K562 (cell line): ENCODE measurements at regions not wholly inside any gene's neighbourhood (a gene's known extent, or its start where the extent isn't known, plus 50 kb on each side); places are given as distances from the start of the nearest gene placed in this dataset.
"Not testable (repeated sequence)": the region's sequence is repeated elsewhere in the genome, so short reads cannot be mapped to it uniquely, and the experiment has no call there.

ENCODE experiments used
- ATAC-seq: fragments of 200-7000 bp; cut with Tn5 transposase; 3 replicates; pipeline ENCODE4 v1.9.1; 2020; ENCODE audit warnings: moderate library complexity
- BruUV-seq: library from RNA; stranded (reverse); fragments of 400-500 nt; replicated peaks from 2 replicates; lab custom pipeline; 2021; lab: Mats Ljungman, UMichigan
- CTCF ChIA-PET: fragments of 300-600 bp; formaldehyde crosslinking; extraction: SDS; loops from one replicate; lab custom pipeline; 2021; ENCODE audit warnings: low intra/inter-chr PET ratio; lab: Yijun Ruan, JAX
- POLR2A ChIA-PET: fragments of 300-600, 350-650 bp; sonication (Branson Sonifier 250); formaldehyde crosslinking; extraction: SDS; loops from one replicate; lab custom pipeline; 2021; ENCODE audit warnings: antibody characterized with exemption, inconsistent platforms; lab: Yijun Ruan, JAX
- DNase-seq, 4 experiments: peaks; one replicate each; pipeline versions ENCODE4 v3.0.0 to v3.0.0-alpha.2; 2011 to 2018; ENCODE audit warnings: low spot score in 3 of 4, mixed read lengths in 3 of 4; ENCODE audit errors: extremely low read depth in 1 of 4
- FAIRE-seq: peaks from 2 replicates; lab custom pipeline; 2011; peaks lifted over from hg19 to GRCh38; lab: Jason Lieb, UNC
- H2AFZ ChIP-seq: 2 replicates; pipeline ENCODE4 v1.6.0; 2011; ENCODE audit warnings: low read depth, low read length, control low read depth, inconsistent platforms
- H3K27ac ChIP-seq: fragments of 200-600 bp; 3 replicates; pipeline ENCODE4 v1.8.0; 2011; ENCODE audit warnings: low read depth, mild to moderate bottlenecking, control low read depth, inconsistent platforms, low read length, moderate library complexity, mixed read lengths; ENCODE audit errors: extremely low read depth
- H3K27me3 ChIP-seq, 2 experiments: fragments of 300-600 bp in 1 of 2; 2 replicates in 1 of 2; 3 replicates in 1 of 2; pipeline versions ENCODE4 v1.6.0 to v1.8.0; 2011; ENCODE audit warnings: inconsistent platforms in 2 of 2, low read length in 2 of 2, mild to moderate bottlenecking in 1 of 2, mixed read lengths in 1 of 2, moderate library complexity in 1 of 2; ENCODE audit not compliant: control insufficient read depth in 2 of 2, insufficient read depth in 2 of 2
- H3K36me3 ChIP-seq: fragments of 300-600 bp; 3 replicates; pipeline ENCODE4 v1.8.0; 2011; ENCODE audit warnings: mild to moderate bottlenecking, low read length, inconsistent platforms; ENCODE audit not compliant: control insufficient read depth, insufficient read depth
- H3K4me1 ChIP-seq, 2 experiments: fragments of 200-600 bp in 1 of 2; replicated peaks in 1 of 2; 2 replicates in 1 of 2; 3 replicates in 1 of 2; pipeline versions ENCODE4 v1.5.1 to v1.8.0; 2011; ENCODE audit warnings: inconsistent platforms in 2 of 2, low read length in 2 of 2, mild to moderate bottlenecking in 1 of 2, mixed read lengths in 1 of 2, moderate library complexity in 1 of 2; ENCODE audit not compliant: control insufficient read depth in 2 of 2, insufficient read depth in 2 of 2
- H3K4me2 ChIP-seq: 2 replicates; pipeline ENCODE4 v1.6.1; 2011; ENCODE audit warnings: low read length, control low read depth, inconsistent platforms, mixed read lengths; ENCODE audit not compliant: insufficient read depth
- H3K4me3 ChIP-seq: fragments of 200-600 bp; sonication (generic), shearing (Covaris generic); 2 replicates; pipeline ENCODE4 v1.5.1; 2016; ENCODE audit warnings: control low read depth, inconsistent platforms
- H3K79me2 ChIP-seq: fragments of 200-600 bp; 3 replicates; pipeline ENCODE4 v1.8.0; 2011; ENCODE audit warnings: low read length, inconsistent platforms; ENCODE audit not compliant: control insufficient read depth, insufficient read depth
- H3K9ac ChIP-seq, 2 experiments: 2 replicates each; pipeline versions ENCODE4 v1.6.0 to v1.6.1; 2011; ENCODE audit warnings: low read depth in 2 of 2, low read length in 2 of 2, control low read depth in 1 of 2, inconsistent platforms in 1 of 2, mild to moderate bottlenecking in 1 of 2, mixed read lengths in 1 of 2; ENCODE audit not compliant: insufficient read depth in 1 of 2
- H3K9me1 ChIP-seq: one replicate; pipeline ENCODE4 v1.6.0; 2011; ENCODE audit warnings: inconsistent platforms, mild to moderate bottlenecking, low read length, moderate library complexity; ENCODE audit not compliant: control insufficient read depth, insufficient read depth
- H3K9me3 ChIP-seq: replicated peaks from 2 replicates; pipeline ENCODE4 v1.5.1; 2011; ENCODE audit warnings: low read depth, low read length, inconsistent platforms; ENCODE audit not compliant: control insufficient read depth, insufficient read depth
- H4K20me1 ChIP-seq: replicated peaks from 2 replicates; pipeline ENCODE4 v1.6.1; 2011; ENCODE audit warnings: low read length, inconsistent platforms, mixed read lengths; ENCODE audit not compliant: control insufficient read depth, insufficient read depth
- MCM2 ChIP-seq: fragments of 450-650 bp; IDR thresholded peaks from 2 replicates; pipeline ENCODE4 v1.6.1; 2017; ENCODE audit warnings: low read depth, mild to moderate bottlenecking
- SUPT5H ChIP-seq: fragments of 450-650 bp; IDR thresholded peaks from 2 replicates; pipeline ENCODE4 v1.6.1; 2016
- ZBTB12 ChIP-seq: fragments of 250-450 bp; sonication (Bioruptor Pico); IDR thresholded peaks from 2 replicates; pipeline ENCODE4 v1.4.0; 2020
- ZNF165 ChIP-seq: fragments of 250-450 bp; sonication (Bioruptor Pico); IDR thresholded peaks from 2 replicates; pipeline ENCODE4 v1.4.0; 2020; ENCODE audit warnings: borderline replicate concordance
- WGBS: fragments of 100-300 bp; shearing (Covaris generic); methylation state at CpG from one replicate; pipeline ENCODE4 v1.1.6; 2016; ENCODE audit warnings: low coverage, mixed read lengths; ENCODE audit not compliant: insufficient coverage; ENCODE audit errors: missing lambda C conversion rate; 5-methylcytosine and 5-hydroxymethylcytosine counted together
- in situ Hi-C: fragments of 300-500 bp; cut with MboI; formaldehyde crosslinking; loops from 4 replicates; pipeline ENCODE4 v1.15.0; 2018; ENCODE audit warnings: inconsistent platforms, mixed read lengths
- intact Hi-C: fragments of 100-400 bp; cut with micrococcal nuclease; formaldehyde crosslinking; loops from 2 replicates; pipeline ENCODE4 v1.14.2; 2022
- TF ChIP-seq, protein P1 (sequence below), 2 experiments: fragments of 450-650 bp in 1 of 2; sonication (generic) in 1 of 2; formaldehyde crosslinking; conservative IDR thresholded peaks; 2 replicates each; pipeline versions ENCODE4 v1.4.0 to v1.8.1; 2020 to 2022; ENCODE audit warnings: mild to moderate bottlenecking in 1 of 2, missing genetic modification reagents in 1 of 2
- TF ChIP-seq, protein P2 (sequence below): fragments of 250-450 bp; sonication (Bioruptor Pico); IDR thresholded peaks from 2 replicates; pipeline ENCODE4 v1.5.0; 2021

- no peak for DNase-seq
- TF ChIP-seq ZBTB12 = no peak
- no peak for TF ChIP-seq MCM2
- TF ChIP-seq, protein P1, sequence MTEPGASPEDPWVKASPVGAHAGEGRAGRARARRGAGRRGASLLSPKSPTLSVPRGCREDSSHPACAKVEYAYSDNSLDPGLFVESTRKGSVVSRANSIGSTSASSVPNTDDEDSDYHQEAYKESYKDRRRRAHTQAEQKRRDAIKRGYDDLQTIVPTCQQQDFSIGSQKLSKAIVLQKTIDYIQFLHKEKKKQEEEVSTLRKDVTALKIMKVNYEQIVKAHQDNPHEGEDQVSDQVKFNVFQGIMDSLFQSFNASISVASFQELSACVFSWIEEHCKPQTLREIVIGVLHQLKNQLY (CRISPR knock-in tag; conservative IDR thresholded peaks at IDR 0.05) = no peak
- TF ChIP-seq, protein P2, sequence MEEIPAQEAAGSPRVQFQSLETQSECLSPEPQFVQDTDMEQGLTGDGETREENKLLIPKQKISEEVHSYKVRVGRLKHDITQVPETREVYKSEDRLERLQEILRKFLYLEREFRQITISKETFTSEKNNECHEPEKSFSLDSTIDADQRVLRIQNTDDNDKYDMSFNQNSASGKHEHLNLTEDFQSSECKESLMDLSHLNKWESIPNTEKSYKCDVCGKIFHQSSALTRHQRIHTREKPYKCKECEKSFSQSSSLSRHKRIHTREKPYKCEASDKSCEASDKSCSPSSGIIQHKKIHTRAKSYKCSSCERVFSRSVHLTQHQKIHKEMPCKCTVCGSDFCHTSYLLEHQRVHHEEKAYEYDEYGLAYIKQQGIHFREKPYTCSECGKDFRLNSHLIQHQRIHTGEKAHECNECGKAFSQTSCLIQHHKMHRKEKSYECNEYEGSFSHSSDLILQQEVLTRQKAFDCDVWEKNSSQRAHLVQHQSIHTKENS (CRISPR knock-in tag) = no peak
- no peak for TF ChIP-seq SUPT5H
- TF ChIP-seq ZNF165 (CRISPR knock-in tag) = no peak
- TF ChIP-seq, all 486 proteins: peak for 0
- Histone ChIP-seq H3K4me3 (no peak overlapping the region), H3K79me2 (no peaks in the 10 kb centered on the region), H3K27me3 (no peaks in the 10 kb centered on the region), H3K9ac (no peak overlapping the region), H3K4me1 (no peaks in the 10 kb centered on the region), H3K36me3 (no peaks in the 10 kb centered on the region), H3K9me1 (no peaks in the 10 kb centered on the region), H4K20me1 (no peaks in the 10 kb centered on the region), H2AFZ (no peak overlapping the region), H3K27ac (no peak overlapping the region), H3K9me3 (no peaks in the 10 kb centered on the region), H3K4me2 (no peak overlapping the region)
- in situ Hi-C loops = no loop called here
- ChIA-PET CTCF (no interaction called here), POLR2A (no interaction called here)
- WGBS = 0% methylated on average over 2 of the region's 2 CpGs
- FAIRE-seq (no peak), ATAC-seq (no peak)
- no TSS peak for BruUV-seq
- intact Hi-C loops = no loop called here
These were observed 837.4 kb downstream of the TRIML1 start for GRCh38 chr4:188976644-188977115.

DNA sequence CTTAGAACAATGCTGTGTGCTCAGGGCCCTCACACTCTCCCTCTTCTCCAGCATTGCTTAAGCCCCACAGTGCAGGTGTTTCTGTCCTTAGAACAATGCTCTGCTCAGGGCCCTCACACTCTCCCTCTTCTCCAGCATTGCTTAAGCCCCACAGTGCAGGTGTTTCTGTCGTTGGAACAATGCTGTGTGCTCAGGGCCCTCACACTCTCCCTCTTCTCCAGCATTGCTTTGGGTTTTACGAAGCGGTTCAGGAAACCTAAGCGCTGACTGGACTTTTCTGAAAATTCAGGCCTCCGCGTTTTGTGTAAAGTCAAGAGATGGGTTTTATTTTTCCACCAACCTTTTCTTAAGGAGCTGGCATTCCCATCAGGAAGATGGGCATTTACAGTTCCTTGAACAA, 838.0 kb downstream of the TRIML1 start:
- H2AFZ ChIP-seq, POLR2A ChIA-PET, H3K79me2 ChIP-seq, H3K4me3 ChIP-seq, H3K4me2 ChIP-seq, H3K4me1 ChIP-seq, BruUV-seq, H3K9ac ChIP-seq, H3K9me3 ChIP-seq, DNase-seq, FAIRE-seq, in situ Hi-C loops, H3K27ac ChIP-seq, H3K36me3 ChIP-seq, intact Hi-C loops, CTCF ChIA-PET, ATAC-seq, H3K27me3 ChIP-seq, H4K20me1 ChIP-seq, H3K9me1 ChIP-seq: not testable (repeated sequence)
- WGBS = 3% methylated on average over 5 of the region's 6 CpGs
